GM06990 (cell line): ENCODE measurements at regions not wholly inside any gene's neighbourhood (a gene's known extent, or its start where the extent isn't known, plus 50 kb on each side); places are given as distances from the start of the nearest gene placed in this dataset.

Experiments used
- DNase-seq: peaks from one replicate; pipeline ENCODE4 v3.0.0-alpha.2; 2011; ENCODE audit not compliant: insufficient read length; ENCODE audit errors: extremely low read depth
- H3K27me3 ChIP-seq: replicated peaks from 2 replicates; pipeline ENCODE4 v1.6.0; 2011; ENCODE audit warnings: low read length; ENCODE audit not compliant: control insufficient read depth, insufficient read depth
- H3K36me3 ChIP-seq: 2 replicates; pipeline ENCODE4 v1.5.1; 2011; ENCODE audit warnings: low read length; ENCODE audit not compliant: control insufficient read depth, insufficient read depth
- H3K4me3 ChIP-seq: replicated peaks from 2 replicates; pipeline ENCODE4 v1.5.1; 2011; ENCODE audit warnings: low read depth, mild to moderate bottlenecking, control low read depth, low read length
- CTCF ChIP-seq: IDR thresholded peaks from 2 replicates; pipeline ENCODE4 v1.5.1; 2011; ENCODE audit warnings: low read length, control low read depth, mild to moderate bottlenecking, inconsistent platforms; ENCODE audit not compliant: insufficient read depth, poor library complexity, severe bottlenecking

DNA sequence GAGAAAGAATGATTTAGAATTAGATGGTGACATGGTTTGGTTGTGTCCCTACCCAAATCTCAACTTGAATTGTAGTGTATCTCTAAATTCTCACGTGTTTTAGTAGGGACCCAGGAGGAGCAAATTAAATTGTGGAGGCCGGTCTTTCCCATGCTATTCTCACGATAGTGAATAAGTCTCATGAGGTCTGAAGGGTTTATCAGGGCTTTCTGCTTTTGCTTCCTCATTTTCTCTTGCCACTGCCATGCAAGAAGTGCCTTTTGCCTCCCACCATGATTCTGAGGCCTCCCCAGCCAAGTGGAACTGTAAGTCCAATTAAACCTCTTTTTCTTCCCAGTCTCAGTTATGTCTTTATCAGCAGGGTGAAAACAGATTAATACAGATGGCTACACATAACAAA is 167.4 kb upstream of the SVIL start:
- Histone ChIP-seq H3K36me3 (no peaks in the 10 kb centered on the region), H3K4me3 (no peak overlapping the region), H3K27me3 (no peaks in the 10 kb centered on the region; the same call in 1 of the 2 replicates)
- DNase-seq: no peak
- TF ChIP-seq CTCF: no peak

DNA sequence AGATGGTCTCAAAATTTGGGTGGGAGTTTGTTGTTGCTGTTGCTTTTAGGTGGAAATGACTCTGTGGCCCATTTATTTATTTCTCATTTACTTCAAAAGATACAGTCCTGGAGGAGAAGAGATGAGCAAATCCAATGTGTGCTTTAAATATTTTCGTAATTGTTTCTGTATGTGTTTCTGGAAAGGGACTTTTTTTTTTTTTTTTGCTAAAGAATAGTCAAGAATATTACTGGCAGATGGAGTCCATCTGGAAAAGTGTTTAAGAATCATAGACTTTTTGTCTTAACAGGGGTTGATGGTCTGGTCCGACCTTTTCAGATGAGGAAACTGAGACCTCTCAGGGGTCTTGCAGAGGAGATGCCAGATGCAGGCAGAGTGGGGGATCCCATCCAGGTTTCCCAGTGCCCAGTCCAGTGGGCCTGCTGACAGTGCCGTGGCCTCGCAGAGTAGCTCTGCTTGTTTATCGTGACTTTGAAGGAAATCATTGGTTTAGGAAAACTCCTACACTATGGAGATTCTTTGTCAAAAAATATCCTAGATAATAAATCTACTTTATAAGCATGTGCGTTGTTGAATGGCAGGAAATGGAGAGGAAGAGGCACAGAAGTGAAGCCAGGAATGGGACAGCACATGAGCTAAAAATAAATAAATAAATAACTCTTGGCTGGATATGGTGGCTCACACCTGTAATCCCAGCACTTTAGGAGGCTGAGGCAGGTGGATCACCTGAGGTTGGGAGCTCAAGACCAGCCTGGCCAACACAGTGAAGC is 164.3 kb upstream of the SVIL start:
- no peak overlapping the region for H3K4me3 ChIP-seq
- no peaks in the 10 kb centered on the region for H3K36me3 ChIP-seq
- TF ChIP-seq CTCF: no peak
- no peak for DNase-seq
- H3K27me3 ChIP-seq: no peaks in the 10 kb centered on the region

DNA sequence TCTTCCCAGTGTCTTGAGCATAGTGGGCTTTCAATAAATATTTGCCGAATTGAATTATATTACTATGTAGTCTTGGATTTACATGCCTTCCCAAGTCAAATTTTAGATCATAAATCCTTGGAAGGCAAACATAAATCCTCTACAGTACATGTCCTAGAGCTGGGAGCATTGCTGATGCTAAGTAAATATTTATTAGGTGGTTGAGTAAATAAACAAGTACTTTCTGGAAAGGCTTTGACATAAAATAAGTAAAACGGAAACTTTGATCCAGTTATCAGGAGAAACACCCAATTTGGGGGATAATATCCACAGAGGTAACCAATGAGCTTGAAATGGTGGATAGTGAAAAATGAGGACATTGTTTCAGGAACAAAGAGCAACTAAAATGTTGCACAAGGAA is 162.8 kb upstream of the SVIL start:
- TF ChIP-seq CTCF: no peak
- H3K4me3 ChIP-seq: no peak overlapping the region
- H3K27me3 ChIP-seq: no peaks in the 10 kb centered on the region
- DNase-seq: no peak
- no peaks in the 10 kb centered on the region for H3K36me3 ChIP-seq

DNA sequence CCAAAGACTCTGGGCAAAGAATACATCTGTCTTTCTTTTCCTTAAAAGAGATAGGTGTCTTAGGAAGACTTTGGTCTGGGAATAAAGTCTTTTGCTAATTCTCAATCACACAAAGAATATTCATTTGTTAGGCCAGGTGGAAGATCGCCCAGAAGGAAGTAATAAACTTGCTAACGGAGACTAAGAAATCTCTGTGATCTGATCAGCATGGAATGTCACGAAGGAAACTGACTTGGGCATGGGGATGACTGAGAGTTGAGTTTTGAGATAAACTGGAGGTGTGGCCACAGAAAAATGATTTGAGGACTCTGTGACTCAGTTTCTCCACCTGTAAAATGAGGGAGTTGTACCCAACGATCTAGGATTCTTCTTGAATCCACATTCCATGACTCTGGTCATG is 161.1 kb upstream of the SVIL start:
- Histone ChIP-seq H3K4me3 (no peak overlapping the region), H3K27me3 (no peaks in the 10 kb centered on the region), H3K36me3 (no peaks in the 10 kb centered on the region)
- TF ChIP-seq CTCF: no peak
- DNase-seq: no peak

GRCh38 chr10:29794776-29795611 is 160.2 kb upstream of the SVIL start:
- Histone ChIP-seq H3K27me3 (no peaks in the 10 kb centered on the region), H3K36me3 (no peaks in the 10 kb centered on the region), H3K4me3 (no peak overlapping the region)
- DNase-seq: no peak
- TF ChIP-seq CTCF: no peak
